Stomach (tissue), 8 donors: ENCODE measurements at regions not wholly inside any gene's neighbourhood (a gene's known extent, or its start where the extent isn't known, plus 50 kb on each side); places are given as distances from the start of the nearest gene placed in this dataset.
"Not testable (repeated sequence)": the region's sequence is repeated elsewhere in the genome, so short reads cannot be mapped to it uniquely, and the experiment has no call there.

Source experiments
- DNase-seq, 2 donors: peaks; one replicate each; pipeline versions ENCODE4 v3.0.0 to v3.0.0-alpha.2; 2013 to 2019
- H3K27ac ChIP-seq, 5 donors: fragments of 200-600 bp in 4 of 5; sonication (generic) in 4 of 5; one replicate each; pipeline ENCODE4 v1.5.1; 2013 to 2019; ENCODE audit warnings: mild to moderate bottlenecking in 1 of 5, moderate library complexity in 1 of 5
- H3K27me3 ChIP-seq, 3 donors: fragments of 200-600 bp; sonication (generic); one replicate each; pipeline ENCODE4 v1.5.1; 2017 to 2019; ENCODE audit warnings: mixed run types in 1 of 3
- H3K36me3 ChIP-seq, 4 donors: fragments of 200-600 bp; sonication (generic); 1 replicate in 3 of 4; 2 replicates in 1 of 4; pipeline ENCODE4 v1.5.1; 2016 to 2019
- H3K4me1 ChIP-seq, 4 donors: fragments of 200-600 bp; sonication (generic); one replicate each; pipeline ENCODE4 v1.5.1; 2016 to 2019
- H3K4me3 ChIP-seq, 4 donors: fragments of 200-600 bp; sonication (generic) in 3 of 4; one replicate each; pipeline ENCODE4 v1.5.1; 2016 to 2019; ENCODE audit warnings: mild to moderate bottlenecking in 1 of 4
- H3K9me3 ChIP-seq, 4 donors: fragments of 200-600 bp; sonication (generic); one replicate each; pipeline ENCODE4 v1.5.1; 2016 to 2019
- EP300 ChIP-seq: sonication (generic); formaldehyde crosslinking; IDR thresholded peaks from one replicate; pipeline ENCODE4 v1.6.1; 2017; ENCODE audit warnings: antibody characterized with exemption
- POLR2A ChIP-seq, 4 donors: fragments of 450-650 bp; IDR thresholded peaks; one replicate each; pipeline ENCODE4 v1.6.1; 2016; ENCODE audit warnings: antibody characterized with exemption in 4 of 4, control low read depth in 2 of 4, mild to moderate bottlenecking in 1 of 4, moderate library complexity in 1 of 4
- POLR2AphosphoS5 ChIP-seq, 3 donors: sonication (generic); formaldehyde crosslinking; IDR thresholded peaks; one replicate each; pipeline ENCODE4 v1.6.1; 2016; ENCODE audit warnings: antibody characterized with exemption in 3 of 3
- WGBS, 5 donors: extraction: QIAGEN DNeasy Blood & Tissue Kit in 3 of 5; methylation state at CpG; one replicate each; pipeline versions ENCODE4 v1.1.5 to v1.1.7; 2013 to 2018; 5-methylcytosine and 5-hydroxymethylcytosine counted together
- intact Hi-C: fragments of 100-400 bp; cut with DNase I; formaldehyde crosslinking; loops from one replicate; pipeline ENCODE4 v1.15.1; 2023; ENCODE audit warnings: low total_unique reads
- TF ChIP-seq, protein P1 (sequence below), 7 experiments: fragments of 450-650 bp in 4 of 7; fragments of 200-600 bp in 3 of 7; sonication (generic) in 3 of 7; IDR thresholded peaks; one replicate each; pipeline ENCODE4 v1.5.1; 2016 to 2019; ENCODE audit warnings: antibody characterized with exemption in 7 of 7, control low read depth in 2 of 7, mild to moderate bottlenecking in 1 of 7
- donor health status: healthy with polysubstance abuse.
- donor health status: Bipolar disorder and iron deficiency.
- donor health status: healthy.

GRCh38 chr2:242040681-242041080, 171.2 kb downstream of the RTP5 start:
- TF ChIP-seq EP300 = no peak
- TF ChIP-seq, protein P1, sequence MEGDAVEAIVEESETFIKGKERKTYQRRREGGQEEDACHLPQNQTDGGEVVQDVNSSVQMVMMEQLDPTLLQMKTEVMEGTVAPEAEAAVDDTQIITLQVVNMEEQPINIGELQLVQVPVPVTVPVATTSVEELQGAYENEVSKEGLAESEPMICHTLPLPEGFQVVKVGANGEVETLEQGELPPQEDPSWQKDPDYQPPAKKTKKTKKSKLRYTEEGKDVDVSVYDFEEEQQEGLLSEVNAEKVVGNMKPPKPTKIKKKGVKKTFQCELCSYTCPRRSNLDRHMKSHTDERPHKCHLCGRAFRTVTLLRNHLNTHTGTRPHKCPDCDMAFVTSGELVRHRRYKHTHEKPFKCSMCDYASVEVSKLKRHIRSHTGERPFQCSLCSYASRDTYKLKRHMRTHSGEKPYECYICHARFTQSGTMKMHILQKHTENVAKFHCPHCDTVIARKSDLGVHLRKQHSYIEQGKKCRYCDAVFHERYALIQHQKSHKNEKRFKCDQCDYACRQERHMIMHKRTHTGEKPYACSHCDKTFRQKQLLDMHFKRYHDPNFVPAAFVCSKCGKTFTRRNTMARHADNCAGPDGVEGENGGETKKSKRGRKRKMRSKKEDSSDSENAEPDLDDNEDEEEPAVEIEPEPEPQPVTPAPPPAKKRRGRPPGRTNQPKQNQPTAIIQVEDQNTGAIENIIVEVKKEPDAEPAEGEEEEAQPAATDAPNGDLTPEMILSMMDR (IDR thresholded peaks at IDR 0.05) = no peak
- no peak for TF ChIP-seq POLR2AphosphoS5 (IDR thresholded peaks at IDR 0.05)
- TF ChIP-seq POLR2A (IDR thresholded peaks at IDR 0.05) = no peak
- H3K27me3 ChIP-seq = peaks cover 0 to 85% (median 14%) of the 10 kb centered on the region in 3 donors
- H3K4me3 ChIP-seq = no peak overlapping the region
- WGBS, 5 donors = 83 to 88% (median 87%) methylated on average over 12 to 15 of the region's 15 CpGs
- H3K4me1 ChIP-seq = no peaks in the 10 kb centered on the region
- H3K9me3 ChIP-seq = no peaks in the 10 kb centered on the region
- intact Hi-C loops = no loop called here
- H3K27ac ChIP-seq = no peak overlapping the region
- no peaks in the 10 kb centered on the region for H3K36me3 ChIP-seq
- DNase-seq = no peak

- H3K4me1 ChIP-seq = no peaks in the 10 kb centered on the region
- H3K36me3 ChIP-seq = no peaks in the 10 kb centered on the region
- TF ChIP-seq, protein P1 (IDR thresholded peaks at IDR 0.05) = no peak
- TF ChIP-seq POLR2A (IDR thresholded peaks at IDR 0.05) (no peak), EP300 (no peak), POLR2AphosphoS5 (IDR thresholded peaks at IDR 0.05) (no peak)
- no peak overlapping the region for H3K27ac ChIP-seq
- peaks cover 0 to 86% (median 14%) of the 10 kb centered on the region in 3 donors for H3K27me3 ChIP-seq
- 71 to 92% (median 82%) methylated on average over 2 to 3 of the region's 3 CpGs for WGBS, 5 donors
- H3K9me3 ChIP-seq = no peaks in the 10 kb centered on the region
- no peak for DNase-seq
- intact Hi-C loops = no loop called here
- no peak overlapping the region for H3K4me3 ChIP-seq
Measured at GRCh38 chr2:242041816-242042215, 172.3 kb downstream of the RTP5 start.

DNA sequence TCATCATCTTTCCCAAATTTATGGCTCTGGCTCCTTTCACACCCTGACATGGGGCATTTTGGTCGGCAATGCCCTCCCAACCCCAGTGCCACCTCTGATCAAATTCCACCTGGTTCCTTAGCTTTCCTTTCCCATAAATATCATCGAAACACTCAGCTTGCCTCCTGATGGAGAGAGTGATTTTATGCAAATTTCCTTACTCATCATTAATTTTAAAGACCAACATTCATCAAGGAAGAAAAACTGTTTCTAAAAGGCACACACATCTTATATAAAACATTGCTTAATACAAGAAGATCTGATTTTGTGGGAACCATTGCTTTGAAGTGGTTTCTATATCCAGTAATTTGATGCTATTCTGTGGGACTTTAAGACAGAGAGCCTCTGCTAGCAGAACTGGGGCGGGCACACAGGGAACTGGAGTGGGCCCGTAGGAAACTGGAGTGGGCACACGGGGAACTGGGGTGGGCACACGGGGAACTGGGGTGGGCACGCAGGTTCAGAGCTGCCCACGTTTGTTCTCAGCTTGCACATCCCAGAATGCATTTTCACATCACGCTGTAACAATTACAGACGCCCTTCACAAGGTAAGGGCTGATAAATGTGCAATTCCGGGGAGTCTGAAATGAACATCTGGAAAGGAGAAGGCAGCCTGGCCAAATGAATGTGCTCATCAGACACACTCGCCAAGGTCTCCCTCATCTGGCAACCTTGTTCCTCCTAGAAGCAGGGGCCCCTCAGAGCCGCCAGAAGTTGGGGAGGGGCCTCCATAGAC, 174.2 kb downstream of the RTP5 start:
- DNase-seq = no peak
- WGBS, 5 donors = 64 to 79% (median 69%) methylated on average over 10 to 13 of the region's 13 CpGs
- Histone ChIP-seq H3K27me3 (peaks cover 0 to 89% (median 14%) of the 10 kb centered on the region in 3 donors), H3K4me1 (no peaks in the 10 kb centered on the region), H3K4me3 (no peak overlapping the region), H3K36me3 (no peaks in the 10 kb centered on the region), H3K9me3 (no peaks in the 10 kb centered on the region), H3K27ac (no peak overlapping the region)
- intact Hi-C loops = no loop called here
- TF ChIP-seq, protein P1 (IDR thresholded peaks at IDR 0.05) = no peak
- TF ChIP-seq EP300 = no peak
- no peak for TF ChIP-seq POLR2AphosphoS5 (IDR thresholded peaks at IDR 0.05)
- no peak for TF ChIP-seq POLR2A (IDR thresholded peaks at IDR 0.05)

DNA sequence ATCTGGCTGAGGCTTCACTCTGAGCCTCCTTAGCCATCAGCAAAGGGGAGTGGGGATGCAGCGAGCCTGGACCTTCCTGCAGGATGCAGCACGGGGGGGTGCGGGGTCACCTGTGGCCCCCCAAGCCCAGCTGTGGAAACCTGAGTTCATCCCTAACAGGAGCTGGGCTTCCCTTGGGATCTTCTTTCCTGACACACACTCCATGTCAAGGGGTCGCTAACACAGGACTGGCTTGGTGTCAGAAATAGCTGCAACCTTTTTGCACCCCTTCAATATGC, 174.7 kb downstream of the RTP5 start:
- peaks cover 0 to 84% (median 14%) of the 10 kb centered on the region in 3 donors for H3K27me3 ChIP-seq
- no peaks in the 10 kb centered on the region for H3K9me3 ChIP-seq
- no peaks in the 10 kb centered on the region for H3K4me1 ChIP-seq
- intact Hi-C loops = no loop called here
- TF ChIP-seq EP300 (no peak), POLR2AphosphoS5 (IDR thresholded peaks at IDR 0.05) (no peak), POLR2A (IDR thresholded peaks at IDR 0.05) (no peak)
- TF ChIP-seq, protein P1 (IDR thresholded peaks at IDR 0.05) = no peak
- H3K27ac ChIP-seq = no peak overlapping the region
- H3K4me3 ChIP-seq = no peak overlapping the region
- DNase-seq = no peak
- 74 to 100% (median 83%) methylated on average over 1 to 4 of the region's 4 CpGs for WGBS, 5 donors
- H3K36me3 ChIP-seq = no peaks in the 10 kb centered on the region

GRCh38 chr2:242045596-242046144, 176.1 kb downstream of the RTP5 start:
- H3K4me3 ChIP-seq, intact Hi-C loops, DNase-seq, H3K27ac ChIP-seq, H3K4me1 ChIP-seq, H3K9me3 ChIP-seq, H3K36me3 ChIP-seq: not testable (repeated sequence)
- H3K27me3 ChIP-seq = peaks cover 0 to 69% (median 14%) of the 10 kb centered on the region in 3 donors
- 84 to 94% (median 91%) methylated on average over 9 to 25 of the region's 25 CpGs for WGBS, 5 donors
